Hindlimb muscle (tissue), 1 donor: ENCODE measurements at regions not wholly inside any gene's neighbourhood (a gene's known extent, or its start where the extent isn't known, plus 50 kb on each side); places are given as distances from the start of the nearest gene placed in this dataset.

Experiments
- DNase-seq: peaks from one replicate; pipeline ENCODE4 v3.0.0-alpha.2; 2013

GRCh38 chr18:51734576-51734975, 537.1 kb upstream of the MEX3C start:
- DNase-seq = no peak

- DNase-seq = no peak
These were observed 541.7 kb upstream of the MEX3C start for GRCh38 chr18:51739044-51739666.

GRCh38 chr18:51751901-51752300, 554.4 kb upstream of the MEX3C start:
- no peak for DNase-seq

- DNase-seq = no peak
These were observed 556.0 kb upstream of the MEX3C start for GRCh38 chr18:51753365-51754057.

GRCh38 chr18:51754566-51754965, 557.1 kb upstream of the MEX3C start:
- DNase-seq = no peak

GRCh38 chr18:51757255-51757924, 559.9 kb upstream of the MEX3C start:
- no peak for DNase-seq

GRCh38 chr18:51762373-51762772, 564.9 kb upstream of the MEX3C start:
- no peak for DNase-seq

- no peak for DNase-seq
These were observed 568.3 kb upstream of the MEX3C start for GRCh38 chr18:51765606-51766360.

GRCh38 chr18:51767293-51767692, 569.8 kb upstream of the MEX3C start:
- DNase-seq = no peak

GRCh38 chr18:51778115-51778514, 561.9 kb upstream of the DCC start:
- no peak for DNase-seq

GRCh38 chr18:51789871-51790270, 550.1 kb upstream of the DCC start:
- DNase-seq = no peak

- DNase-seq = no peak
These were observed 538.5 kb upstream of the DCC start for GRCh38 chr18:51801514-51801913.

GRCh38 chr18:51802569-51803428, 537.2 kb upstream of the DCC start:
- DNase-seq = no peak

- DNase-seq = no peak
These were observed 532.7 kb upstream of the DCC start for GRCh38 chr18:51807336-51807735.

- no peak for DNase-seq
These were observed 528.1 kb upstream of the DCC start for GRCh38 chr18:51811883-51812282.

GRCh38 chr18:51813740-51814139, 526.3 kb upstream of the DCC start:
- DNase-seq = no peak

GRCh38 chr18:51821610-51822009, 518.4 kb upstream of the DCC start:
- no peak for DNase-seq

GRCh38 chr18:51824746-51825145, 515.3 kb upstream of the DCC start:
- no peak for DNase-seq

- no peak for DNase-seq
These were observed 506.1 kb upstream of the DCC start for GRCh38 chr18:51833850-51834249.

GRCh38 chr18:51848702-51849101, 491.3 kb upstream of the DCC start:
- no peak for DNase-seq

- no peak for DNase-seq
These were observed 487.3 kb upstream of the DCC start for GRCh38 chr18:51852681-51853080.

GRCh38 chr18:51857989-51858388, 482.0 kb upstream of the DCC start:
- DNase-seq = no peak
